ENCODE measurements at regions not wholly inside any gene's neighbourhood (a gene's known extent, or its start where the extent isn't known, plus 50 kb on each side); places are given as distances from the start of the nearest gene placed in this dataset.

DNA sequence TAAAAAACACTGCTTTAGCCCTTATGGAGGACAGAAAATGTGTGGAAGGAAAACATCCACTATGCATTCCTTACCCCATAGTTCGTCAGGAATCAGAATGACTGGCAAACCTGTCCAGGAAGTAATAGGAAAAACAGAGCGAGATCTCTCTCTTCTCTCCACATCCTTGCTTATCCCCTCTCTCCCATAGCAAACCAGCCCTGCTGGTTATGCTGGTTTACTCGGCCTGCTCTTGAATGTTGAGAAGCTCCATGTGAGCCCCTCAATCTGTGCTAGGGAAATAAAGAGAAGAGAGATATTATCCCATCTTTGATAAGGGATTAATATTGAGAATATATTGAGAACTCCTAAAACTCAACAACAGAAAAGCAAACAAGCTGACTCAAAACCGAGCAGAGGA, 402.8 kb upstream of the RBFOX1 start:
- DNase-seq (ENCODE audit: low read depth): no peak

GRCh38 chr16:6926762-6927161, 405.9 kb upstream of the RBFOX1 start:
- no peak for DNase-seq (ENCODE audit: low read depth)

GRCh38 chr16:6926341-6926740, 406.3 kb upstream of the RBFOX1 start:
- DNase-seq (ENCODE audit: low read depth): no peak

DNA sequence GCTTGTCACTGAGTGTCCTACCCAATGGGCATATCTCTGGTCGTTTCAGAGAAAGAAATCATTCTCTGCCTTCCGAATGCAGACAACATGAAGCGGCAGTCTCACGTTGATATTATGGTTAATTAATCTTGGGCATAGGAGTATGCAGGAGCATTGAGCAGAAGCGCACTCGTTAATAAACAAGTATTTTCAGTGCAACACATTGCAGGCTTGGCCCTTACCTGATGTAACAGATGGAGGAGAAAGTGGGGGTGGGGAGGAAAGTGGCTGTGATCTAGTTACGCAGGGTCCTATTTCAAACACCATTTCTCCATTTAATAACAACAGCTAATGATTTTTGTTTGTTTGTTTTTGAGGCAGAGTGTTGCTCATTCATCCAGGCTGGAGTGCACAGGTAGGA, 414.0 kb upstream of the RBFOX1 start:
- DNase-seq (ENCODE audit: low read depth): no peak

DNA sequence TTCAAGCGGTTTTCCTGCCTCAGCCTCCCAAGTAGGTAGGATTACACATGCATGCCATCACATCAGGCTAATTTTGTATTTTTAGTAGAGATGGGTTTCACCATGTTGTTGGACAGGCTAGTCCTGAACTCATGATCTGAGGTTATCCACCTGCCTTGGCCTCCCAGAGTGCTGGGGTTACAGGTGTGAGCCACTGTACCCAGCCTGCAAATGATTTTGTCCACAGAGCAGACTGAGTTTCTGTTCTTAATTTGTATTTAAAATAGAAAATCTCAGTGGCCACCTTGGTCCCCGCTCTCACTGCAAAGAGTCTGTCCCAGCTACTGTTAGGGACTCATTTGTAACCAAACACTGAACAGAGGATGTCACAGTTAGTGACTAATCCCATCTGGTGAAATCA, 415.7 kb upstream of the RBFOX1 start:
- no peak for DNase-seq (ENCODE audit: low read depth)

GRCh38 chr16:6913566-6913965, 419.1 kb upstream of the RBFOX1 start:
- DNase-seq (ENCODE audit: low read depth): no peak

GRCh38 chr16:6910301-6910700, 422.3 kb upstream of the RBFOX1 start:
- no peak for DNase-seq (ENCODE audit: low read depth)

DNA sequence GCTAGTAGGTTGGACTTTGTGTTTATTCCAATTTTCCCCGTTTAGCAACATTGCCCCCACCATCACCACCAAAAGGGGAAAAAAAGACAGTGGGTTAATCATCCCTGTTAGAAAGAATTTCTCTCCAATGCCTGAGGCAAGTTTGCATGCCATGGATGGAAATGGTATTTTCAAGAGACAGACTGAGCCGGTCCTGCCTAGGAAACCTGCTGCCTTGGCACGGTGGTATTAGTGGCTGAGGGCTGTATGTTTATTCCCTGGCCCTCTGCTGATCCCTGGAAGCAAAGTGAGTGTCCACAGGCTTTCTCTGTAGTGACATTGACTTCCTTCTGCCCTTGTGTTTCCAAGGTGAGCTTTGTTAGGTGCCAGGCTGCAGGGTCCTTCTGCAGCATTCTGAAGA, 427.0 kb upstream of the RBFOX1 start:
- no peak for DNase-seq (ENCODE audit: low read depth)

GRCh38 chr16:6903671-6904070, 429.0 kb upstream of the RBFOX1 start:
- no peak for DNase-seq (ENCODE audit: low read depth)

DNA sequence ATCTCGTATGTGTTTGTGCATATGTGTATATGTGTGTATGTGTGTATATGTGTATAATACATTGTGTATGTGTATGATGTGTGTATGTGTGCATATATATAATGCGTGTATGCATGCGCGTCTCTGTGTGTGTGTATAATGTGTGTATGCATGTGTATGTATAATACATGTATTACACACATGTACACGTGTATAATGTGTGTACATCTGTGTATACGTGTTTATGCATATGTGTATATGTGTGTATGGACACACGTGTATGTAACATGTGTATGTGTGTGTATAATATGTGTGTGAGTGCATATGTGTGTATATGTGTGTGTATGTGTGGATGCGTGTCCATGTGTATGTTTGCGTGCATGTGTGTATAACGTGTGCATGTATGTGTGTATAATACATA, 433.7 kb upstream of the RBFOX1 start:
- no peak for DNase-seq (ENCODE audit: low read depth)

DNA sequence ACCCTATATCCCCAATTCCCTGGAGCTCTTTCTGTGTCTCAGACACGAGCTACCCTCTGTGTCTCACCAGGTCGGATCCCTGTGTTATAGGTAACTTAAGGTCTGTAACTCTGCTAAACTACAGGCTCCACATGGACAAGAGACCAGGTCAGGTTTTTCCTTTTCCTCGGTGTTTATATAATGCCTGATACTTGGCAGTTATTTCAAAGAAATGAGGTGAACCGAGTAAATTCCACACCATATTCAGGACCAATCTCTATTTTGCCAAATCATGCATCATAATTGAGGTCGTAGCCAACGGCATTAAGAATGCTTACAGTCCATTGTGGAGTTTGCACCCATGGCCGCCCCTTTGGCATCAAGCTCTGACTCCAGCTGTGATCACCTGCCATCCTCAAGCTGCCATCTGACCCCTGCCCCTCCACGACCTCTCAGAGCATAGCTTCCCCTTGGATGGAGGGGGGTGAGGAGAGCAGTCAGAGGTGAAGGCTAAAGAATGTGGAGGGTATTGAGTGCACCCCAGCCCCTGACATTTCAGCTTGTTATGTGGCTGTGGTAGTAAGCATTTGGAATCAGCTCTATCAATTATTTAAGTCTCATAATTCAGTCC, 434.7 kb upstream of the RBFOX1 start:
- no peak for DNase-seq (ENCODE audit: low read depth)

- DNase-seq (ENCODE audit: low read depth): no peak
Observed at GRCh38 chr16:6892966-6893365, 439.7 kb upstream of the RBFOX1 start.

- no peak for DNase-seq (ENCODE audit: low read depth)
Observed at GRCh38 chr16:6891496-6891895, 441.1 kb upstream of the RBFOX1 start.

DNA sequence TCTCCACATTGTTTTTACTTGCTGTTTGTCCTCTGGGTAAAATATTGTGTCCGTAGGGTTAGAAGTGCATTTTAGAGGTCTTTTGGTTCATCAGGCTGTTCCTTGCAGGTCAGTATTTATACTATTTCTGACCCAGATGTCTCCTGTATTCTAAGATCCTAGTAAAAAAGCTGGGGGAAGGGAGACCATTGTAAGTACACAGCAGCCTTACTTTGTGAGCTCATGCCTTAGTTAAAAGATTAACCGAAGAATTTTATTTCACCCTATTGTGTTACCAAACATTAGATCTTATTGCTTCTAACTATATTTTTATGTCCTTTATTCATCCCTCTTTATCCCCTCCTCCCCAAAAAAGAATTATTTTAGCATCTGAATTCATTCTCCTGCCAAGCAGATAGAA, 444.1 kb upstream of the RBFOX1 start:
- DNase-seq (ENCODE audit: low read depth): no peak

DNA sequence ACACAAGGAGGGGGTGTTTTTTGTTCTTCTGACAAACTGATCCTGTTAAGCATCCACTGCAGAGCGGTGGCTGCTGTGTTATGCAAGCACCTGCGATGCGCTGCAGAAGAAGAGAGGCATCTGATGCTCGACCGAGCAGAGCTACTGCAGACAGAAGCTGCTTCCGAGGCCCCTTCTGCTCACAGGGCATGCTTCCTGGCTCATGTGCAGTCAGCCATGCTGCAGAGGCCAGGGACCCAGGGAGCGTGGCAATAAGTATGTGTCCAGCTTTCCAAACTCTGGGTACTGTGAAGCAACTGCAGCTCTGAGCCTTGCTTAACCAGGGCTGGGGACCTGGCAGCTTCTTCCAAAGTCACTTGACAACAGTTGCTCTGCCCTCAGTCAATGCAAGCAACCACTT, 448.6 kb upstream of the RBFOX1 start:
- DNase-seq (ENCODE audit: low read depth): no peak

DNA sequence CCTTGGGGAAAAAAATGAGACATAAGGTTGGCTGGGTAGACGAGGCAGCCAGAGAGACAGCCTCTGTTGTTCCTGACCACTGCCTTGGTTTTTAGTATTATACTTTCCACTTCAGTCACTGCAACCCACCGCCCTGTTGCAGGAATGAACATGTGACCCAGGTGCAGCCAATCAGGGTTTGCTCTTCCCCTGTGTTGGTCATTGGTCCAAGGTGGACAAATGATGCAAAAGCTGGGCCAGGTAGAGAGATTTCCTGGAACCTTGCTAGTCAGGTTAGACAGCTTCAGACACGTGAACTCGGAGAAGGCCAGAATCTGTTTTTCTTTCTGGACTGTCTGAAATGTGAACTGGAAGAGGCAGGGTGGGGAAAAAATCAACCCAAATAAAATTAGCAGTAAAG, 452.4 kb upstream of the RBFOX1 start:
- DNase-seq (ENCODE audit: low read depth): no peak

DNA sequence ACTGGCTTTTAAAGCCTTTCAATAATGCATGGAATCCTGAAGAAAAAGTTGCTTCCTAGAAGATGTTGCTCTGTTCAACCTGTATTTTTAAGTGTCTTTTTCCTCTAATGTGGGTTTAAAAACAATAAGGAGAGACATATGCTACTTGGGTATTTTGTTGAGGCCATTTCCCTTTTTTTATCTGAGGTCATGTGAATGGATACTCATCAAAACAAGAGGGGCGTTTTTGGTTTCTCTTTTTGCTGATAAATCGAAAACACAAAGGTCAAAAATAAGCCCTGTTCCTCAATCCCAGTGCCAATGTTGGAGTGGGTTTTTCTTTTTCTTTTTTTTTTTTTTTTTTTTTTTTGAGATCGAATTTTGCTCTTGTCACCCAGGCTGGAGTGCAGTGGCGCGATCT, 468.0 kb upstream of the RBFOX1 start:
- no peak for DNase-seq (ENCODE audit: low read depth)

DNA sequence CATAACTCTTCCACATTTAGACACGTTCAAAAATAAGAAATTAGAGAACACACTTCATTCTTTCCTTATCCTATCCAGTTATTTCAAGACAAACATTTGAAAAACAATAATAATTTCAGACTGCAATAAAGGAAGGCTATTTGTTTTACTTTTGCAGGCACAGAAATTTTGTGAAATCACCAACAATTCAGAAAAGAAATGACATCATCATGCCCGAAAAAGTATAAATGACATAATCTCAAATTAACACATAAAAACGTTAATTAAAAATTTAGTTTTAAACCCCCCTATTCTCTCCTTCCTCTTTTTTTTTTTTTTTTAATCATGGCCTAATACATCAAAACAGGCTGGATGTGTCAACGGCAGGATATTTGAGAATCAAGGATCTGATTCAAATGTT, 468.4 kb upstream of the RBFOX1 start:
- DNase-seq (ENCODE audit: low read depth): no peak

- DNase-seq (ENCODE audit: low read depth): no peak
Observed at GRCh38 chr16:6863135-6863534, 469.5 kb upstream of the RBFOX1 start.

DNA sequence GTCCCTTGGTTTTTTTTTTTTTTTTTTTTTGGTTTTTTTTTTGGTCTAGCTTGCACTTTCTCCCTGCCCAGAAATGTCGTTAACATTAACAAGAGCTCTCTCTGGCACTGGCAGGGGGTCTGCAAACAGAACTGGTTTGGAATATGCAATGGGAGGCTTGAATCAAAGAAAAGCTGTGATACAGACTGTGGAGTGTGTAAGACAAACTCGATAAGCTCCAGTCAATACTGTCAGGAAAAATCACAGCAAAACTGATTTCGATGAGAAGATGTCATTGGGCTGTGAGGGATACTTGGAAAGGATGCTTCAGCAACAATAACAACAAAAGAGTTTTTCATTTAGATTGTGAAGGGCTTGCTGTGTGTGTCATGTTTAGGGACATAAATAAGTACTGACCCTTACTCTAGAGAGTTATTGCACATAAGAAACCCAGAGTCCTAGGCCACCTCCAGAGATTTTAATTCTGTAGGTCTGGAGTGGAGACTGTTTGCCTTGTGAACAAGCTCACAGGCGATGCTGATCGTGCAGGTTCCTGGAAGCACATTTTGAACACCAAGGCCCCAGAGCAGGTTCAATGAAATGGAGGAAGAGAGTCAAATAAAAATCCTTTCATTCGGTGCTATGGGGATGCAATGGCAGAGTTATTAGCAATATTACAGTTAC, 470.7 kb upstream of the RBFOX1 start:
- DNase-seq (ENCODE audit: low read depth): no peak

GRCh38 chr16:6861135-6861814, 471.4 kb upstream of the RBFOX1 start:
- no peak for DNase-seq (ENCODE audit: low read depth)

DNA sequence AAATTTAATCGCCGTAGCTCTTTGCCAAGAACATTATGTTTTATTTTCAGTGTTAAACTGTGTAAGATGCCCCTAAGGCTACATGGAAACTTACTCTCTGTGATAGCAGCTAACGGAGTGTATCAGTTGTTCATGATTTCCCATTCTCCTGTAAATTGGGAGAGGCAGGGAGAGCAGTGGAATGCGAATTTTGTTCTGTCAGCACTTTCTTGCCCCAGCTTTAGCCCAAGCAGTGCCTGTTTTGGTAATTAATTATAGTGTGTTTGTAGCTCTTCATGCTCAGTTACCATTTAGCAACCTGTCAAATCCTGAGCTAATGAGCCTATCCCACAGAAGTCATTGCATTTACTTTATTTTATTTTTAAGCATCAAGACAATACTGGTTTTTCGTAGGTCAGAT, 475.1 kb upstream of the RBFOX1 start:
- DNase-seq (ENCODE audit: low read depth): no peak

- no peak for DNase-seq (ENCODE audit: low read depth)
Observed at GRCh38 chr16:6856578-6856977, 476.1 kb upstream of the RBFOX1 start.

- DNase-seq (ENCODE audit: low read depth): no peak
Observed at GRCh38 chr16:6853565-6853964, 479.1 kb upstream of the RBFOX1 start.

All from GM04504 (cell line).